ENCODE measurements at regions not wholly inside any gene's neighbourhood (a gene's known extent, or its start where the extent isn't known, plus 50 kb on each side); places are given as distances from the start of the nearest gene placed in this dataset.

DNA sequence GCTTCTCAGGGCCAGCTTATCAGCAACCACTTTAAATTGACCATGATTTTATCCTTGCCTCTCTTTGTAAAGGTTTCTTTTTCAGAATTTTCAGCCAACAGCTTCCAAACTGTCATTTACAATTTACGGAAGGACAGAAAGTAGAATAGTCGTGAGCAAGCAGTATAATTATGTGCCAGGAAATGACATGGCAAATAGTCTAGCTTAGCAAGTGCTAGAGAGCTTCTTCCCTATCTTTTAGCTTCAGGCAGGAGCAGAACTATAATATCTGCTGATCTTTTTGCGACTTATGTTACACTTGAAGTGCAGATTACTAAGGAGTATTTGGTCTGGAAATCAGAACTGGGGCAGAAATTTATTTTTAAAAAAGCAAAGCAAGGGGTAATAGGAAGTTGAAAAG is 123.0 kb upstream of the AP1S2 start:
- no peak for DNase-seq

DNA sequence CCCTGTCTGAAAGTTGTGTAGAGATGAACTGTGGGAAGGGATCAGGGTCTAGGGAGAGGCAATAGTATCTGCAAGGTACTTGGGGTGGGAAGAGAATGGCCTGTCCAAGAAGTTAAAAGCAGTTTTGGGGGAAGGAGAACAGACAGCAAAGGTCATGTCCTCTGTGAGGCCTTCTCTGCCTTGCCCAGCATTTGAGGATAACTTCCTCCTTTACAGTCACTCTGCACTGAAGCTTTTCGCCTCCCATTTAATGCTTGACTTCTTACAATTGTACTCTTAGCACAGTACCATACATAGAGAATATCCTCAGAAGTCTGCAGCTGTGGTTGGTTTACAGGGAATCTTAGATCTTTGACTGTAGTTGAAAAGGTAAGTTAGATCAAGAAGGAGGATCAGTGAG is 121.8 kb upstream of the AP1S2 start:
- no peak for DNase-seq

DNA sequence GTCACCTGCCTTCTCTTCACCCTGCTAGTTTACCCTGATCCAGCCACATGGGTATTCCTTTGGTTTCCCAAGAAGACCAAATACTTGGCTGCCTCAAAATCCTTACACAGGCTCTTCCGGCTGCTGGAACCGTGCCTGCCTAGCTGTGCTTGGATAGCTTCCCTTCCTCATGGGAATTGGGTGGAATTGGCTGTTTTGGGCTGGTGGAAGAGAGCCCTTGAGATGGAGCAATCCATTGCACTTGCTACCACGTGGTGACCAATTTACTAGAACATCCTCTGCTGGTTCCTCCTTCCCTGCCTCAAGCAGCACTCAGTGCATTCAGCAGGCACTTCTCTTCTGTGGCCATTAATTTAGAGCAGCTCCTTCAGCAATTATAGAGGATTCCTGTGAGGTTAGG is 119.3 kb upstream of the AP1S2 start:
- DNase-seq = no peak

DNA sequence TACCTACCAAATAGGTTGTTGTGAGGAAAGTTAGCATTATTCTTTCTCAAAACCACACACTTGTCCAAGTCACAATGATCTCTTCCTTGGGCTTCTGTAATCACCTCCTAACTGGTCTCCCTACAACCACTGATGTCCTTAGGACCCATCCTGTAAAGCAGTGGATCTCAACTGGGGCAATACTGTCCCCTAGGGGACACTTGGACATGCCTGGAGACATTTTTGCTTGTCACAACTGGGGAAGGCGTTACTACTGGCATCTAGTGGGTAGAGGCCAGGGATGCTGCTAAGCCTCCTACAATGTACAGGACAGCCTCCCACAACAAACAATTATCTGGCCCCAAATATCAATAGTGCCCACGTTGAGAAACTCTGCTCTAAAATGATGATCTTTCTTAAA is 118.7 kb upstream of the AP1S2 start:
- DNase-seq = no peak

DNA sequence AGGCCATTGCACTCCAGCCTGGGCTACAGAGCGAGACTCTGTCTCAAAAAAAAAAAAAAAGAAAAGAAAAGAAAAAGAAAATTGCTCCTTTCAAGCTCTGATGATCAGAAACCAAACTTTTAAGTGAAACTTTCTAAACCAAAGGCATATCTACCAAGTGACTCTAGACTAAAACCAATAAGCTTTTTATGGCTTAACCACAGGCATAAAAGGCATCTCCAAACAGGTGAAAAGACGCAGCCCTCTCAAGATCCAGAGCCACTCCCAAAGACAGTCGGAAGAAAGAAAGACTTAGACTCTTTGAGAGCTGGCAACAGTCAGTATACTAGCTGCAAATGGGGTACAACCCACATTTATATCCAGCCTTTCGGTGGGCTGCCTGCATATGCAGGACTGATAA is 117.1 kb upstream of the AP1S2 start:
- no peak for DNase-seq

DNA sequence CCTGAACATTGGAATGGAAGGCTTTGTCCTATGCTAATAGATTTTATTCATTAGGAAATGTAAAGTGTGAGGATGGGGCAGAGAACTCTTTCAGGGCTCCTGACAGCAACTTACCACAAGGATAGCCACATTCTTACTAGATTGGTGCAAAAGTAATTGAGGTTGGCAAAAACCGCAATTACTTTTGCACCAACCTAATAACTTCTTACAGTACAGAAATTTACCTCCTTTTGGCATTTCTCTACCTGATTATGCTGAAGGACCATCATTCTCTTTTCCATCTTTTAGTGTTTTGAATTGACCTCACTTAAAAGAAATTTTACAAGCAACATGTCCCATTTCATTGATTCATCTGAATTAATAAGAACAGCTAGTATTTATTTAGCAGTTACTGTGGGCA is 109.2 kb upstream of the AP1S2 start:
- DNase-seq = no peak

DNA sequence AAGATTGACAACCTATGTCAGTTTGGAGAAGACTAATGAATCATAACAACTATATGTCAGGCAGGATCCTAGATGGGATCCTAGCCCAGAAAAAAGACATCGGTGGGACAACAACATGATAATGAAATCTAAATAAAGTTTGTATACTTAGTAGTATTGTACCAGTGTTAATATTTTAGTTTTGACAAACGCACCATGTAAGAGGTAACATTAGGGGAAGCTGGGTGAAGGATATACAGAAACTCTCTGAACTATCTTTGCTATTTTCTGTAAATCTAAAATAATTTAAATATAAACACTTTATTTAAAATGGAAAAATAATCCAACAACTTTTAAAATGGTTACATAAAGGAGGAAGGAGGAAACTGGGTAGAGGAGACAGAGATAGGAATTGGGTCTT is 105.6 kb upstream of the AP1S2 start:
- no peak for DNase-seq

DNA sequence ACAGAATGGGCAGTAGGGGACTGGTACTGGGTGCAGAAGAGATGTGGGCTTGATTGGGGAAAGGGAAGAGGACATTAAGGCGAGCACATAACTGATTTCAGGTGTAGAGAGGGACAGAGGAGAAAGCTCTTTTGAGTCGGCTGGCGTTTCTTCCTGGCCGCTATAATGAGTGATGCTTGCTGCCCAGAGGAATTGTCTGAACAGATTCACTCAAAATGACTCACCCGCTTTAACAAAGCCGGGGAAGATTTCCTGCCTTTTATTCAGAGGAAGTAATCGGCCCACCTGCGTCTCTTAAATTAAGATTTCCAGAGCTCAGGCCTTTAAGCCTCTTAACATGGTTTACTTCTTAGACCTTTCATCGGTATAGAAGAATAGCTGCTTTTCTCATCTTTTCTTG is 102.1 kb upstream of the AP1S2 start:
- no peak for DNase-seq

DNA sequence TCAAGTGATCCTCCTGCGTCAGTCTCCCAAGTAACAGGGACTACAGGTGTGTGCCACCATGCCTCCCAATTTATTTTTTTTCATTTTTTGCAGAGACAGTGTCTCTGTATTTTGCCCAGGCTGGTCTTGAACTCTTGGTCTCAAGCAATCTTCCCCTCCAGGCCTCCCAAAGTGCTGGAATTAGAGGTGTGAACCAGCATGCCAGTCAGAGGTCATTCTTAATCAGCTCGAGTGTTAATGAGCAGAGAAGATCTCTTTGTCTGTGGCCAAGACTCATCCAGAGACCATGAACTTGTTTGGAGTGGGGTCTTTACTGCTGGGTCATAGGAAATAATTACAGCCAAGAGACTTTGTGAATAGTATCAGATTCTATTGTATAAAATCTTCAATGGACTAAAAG is 99.2 kb upstream of the AP1S2 start:
- DNase-seq = no peak

DNA sequence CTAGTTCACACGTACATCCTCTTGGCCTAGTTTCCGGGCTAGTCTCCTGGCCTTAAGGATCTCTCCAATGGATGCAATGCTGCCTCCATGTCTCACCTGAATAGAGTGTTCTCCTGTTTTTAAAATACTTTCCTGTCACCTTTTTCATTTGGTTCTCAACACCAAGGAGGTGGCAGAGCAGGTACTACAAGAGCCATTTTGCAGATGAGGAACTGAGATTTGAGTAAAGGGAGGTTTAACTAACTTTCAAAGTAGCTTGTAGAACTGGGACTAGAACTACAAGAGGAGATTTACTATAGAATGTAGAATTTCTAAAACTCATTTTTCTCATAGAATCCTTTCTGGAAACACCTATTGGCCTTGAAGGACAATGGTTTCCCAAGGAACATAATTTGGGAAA is 97.6 kb upstream of the AP1S2 start:
- no peak for DNase-seq

DNA sequence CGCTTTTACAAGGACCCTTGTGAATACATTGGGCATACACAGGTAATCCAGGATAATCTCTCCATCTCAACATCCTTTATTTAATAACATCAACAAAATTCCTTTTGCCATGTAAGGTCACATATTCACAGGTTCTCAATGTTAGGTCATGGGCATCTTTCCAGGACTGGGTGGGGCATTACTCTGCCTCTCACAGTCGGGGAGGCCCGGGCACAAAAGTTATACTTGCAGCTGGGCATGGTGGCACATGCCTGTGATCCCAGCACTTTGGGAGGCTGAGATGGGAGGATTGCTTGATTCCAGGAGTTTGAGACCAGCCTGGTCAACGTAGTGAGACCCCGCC is 93.7 kb upstream of the AP1S2 start:
- DNase-seq = no peak

DNA sequence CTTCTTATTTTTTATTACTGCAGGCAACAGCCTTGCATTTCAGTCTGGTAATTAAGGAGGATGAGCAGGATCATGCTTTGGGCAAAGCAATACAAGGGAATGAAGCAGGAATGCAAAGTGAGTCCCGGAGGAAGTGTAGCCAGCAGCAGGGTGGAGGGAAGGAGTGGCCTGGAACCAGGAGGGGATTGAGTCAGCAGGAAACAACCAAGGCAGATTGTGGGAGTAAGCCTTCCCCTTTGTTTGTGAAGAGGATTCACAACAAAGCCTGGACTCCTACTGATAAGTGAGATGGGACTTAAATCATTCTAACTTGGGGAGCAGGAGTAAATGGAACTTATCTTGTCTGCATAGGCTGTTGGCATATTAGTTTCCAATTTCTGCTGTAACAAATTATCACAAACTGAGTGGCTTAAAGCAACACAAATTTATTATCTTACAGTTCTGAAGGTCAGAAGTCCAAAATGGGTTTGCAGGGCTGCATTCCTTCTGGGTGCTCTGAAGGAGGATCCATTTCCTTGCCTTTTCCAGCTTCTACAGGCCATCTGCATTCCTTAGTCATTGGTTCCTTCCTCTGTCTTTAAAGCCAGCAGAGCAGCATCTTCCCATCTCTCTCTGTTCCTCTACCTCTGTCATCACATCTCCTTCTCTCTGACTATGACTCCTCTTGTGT is 93.2 kb upstream of the AP1S2 start:
- DNase-seq = no peak

DNA sequence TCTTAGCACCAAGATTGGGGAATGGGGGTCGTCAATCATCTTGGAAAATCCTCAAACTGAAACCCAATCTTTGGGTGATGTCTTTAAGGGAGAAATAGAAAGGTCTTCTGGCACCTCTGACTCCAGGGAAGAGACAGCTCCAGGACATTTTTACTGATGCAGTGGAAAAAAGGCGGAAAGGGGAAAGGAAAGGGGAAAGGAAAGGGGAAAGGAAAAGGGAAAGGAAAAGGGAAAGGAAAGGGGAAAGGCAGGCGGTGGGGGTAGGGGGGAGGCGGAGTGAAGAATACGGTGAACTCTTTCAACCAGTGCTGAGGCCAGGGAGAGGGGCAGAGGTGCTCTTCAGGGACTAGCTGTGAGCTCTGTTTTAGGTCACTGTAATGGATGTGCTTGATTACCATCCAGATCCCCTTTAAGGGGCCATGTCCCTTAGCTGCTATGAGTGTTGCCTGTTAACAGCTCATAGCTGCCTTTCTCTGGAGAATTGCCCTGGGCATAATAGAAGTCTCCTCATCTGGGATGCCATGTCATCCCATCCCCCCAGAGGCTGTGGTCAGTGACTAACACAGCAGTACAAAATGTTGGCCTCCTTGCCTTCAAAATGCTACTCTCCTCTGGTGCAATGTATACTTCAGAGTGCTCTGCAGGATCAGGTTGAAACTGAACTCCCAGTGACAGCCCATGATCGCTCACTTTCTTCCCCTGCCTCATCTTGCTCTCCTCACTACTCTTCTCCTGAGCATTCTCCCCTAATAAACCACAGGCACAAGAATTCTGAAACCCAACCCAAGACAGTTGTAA is 92.4 kb upstream of the AP1S2 start:
- DNase-seq = no peak

DNA sequence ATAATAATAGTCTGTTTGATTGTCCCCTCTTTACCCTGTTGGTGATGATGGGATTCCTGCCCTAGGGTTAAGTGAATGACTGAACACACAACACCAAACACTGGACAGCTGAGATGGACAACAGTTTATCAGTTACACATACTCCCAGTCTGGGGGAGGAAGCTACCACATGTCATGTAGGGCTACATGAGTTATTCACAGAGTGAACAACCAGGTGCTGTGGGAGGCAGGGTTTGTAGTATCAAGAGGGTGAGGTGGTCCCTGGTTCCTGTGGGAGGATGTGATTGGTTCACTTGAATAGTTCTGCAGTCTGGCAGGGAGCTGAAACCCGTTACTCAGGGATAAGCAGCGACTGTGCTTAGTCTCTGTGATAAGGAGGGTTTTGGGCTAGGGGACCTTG is 88.8 kb upstream of the AP1S2 start:
- DNase-seq = no peak

DNA sequence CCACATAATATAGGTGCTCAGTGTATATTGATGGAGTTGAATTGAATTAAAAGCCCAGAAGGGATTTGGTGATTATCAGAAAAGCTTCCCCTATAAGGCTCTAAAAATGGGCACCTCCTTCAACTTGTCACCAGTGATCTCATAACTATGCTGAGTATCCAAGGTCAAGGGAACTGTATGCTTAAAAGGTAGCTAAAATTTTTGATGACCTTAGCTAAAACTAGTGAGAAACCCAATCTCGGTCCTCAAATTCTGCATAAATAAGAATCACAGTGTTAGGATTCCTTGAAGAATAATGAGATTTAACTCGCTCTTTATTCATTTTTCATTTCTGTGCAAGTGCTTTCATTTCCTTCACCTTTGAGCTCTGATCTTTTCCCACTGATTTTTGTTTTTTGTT is 87.7 kb upstream of the AP1S2 start:
- no peak for DNase-seq

DNA sequence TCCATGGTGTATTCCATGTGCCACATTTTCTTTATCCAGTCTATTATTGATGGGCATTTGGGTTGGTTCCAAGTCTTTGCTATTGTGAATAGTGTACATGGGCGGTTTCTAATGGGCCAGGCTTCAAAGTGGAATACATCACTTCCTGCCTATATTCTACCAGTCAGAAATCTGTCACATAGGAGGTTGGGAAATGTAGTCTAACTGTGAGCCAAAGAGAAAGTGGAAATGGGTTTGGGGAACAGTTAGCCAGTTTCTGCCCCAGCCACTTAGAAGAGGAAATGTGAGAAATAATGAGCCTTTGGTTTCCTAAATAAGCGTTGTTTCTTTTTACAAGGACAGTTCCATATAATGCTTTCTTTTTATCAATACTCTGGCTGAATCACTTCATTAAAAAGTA is 85.1 kb upstream of the AP1S2 start:
- DNase-seq = no peak

DNA sequence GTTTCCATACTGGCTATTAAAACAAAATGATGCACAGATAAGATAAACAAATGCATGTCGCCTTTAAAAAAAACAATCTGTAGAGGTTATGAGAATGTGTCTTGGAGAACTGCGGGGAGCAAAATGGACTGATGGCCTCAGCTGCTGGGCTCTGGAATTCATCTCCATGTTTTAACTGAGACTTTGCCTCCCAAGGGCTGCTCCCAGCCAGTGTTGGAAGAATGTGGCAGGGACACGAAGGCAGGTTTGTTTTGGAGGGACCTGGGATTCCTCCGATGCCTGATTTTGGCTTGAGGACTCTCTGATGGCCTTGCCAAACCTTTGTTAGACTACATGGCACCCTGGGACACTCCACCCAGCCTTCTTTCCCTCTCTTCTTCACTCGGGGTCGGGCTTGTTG is 83.5 kb upstream of the AP1S2 start:
- DNase-seq = no peak

DNA sequence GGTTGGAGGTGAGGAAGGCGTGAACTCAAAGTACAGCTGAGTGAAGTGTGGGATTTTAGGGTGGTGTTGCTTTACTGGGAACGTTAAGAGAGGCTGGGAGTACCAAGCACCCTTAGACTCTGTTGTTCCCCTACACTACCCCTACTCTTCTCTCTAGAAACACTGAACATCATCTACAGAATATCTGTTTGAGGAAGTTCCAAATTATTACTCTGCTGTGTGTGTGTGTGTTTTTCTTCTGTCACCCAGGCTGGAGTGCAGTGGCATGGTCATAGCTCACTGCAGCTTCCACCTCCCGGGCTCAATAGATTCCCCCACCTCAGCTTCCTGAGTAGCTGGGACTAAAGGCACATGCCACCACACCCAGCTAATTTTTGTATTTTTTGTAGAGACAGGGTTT is 76.7 kb upstream of the AP1S2 start:
- no peak for DNase-seq

DNA sequence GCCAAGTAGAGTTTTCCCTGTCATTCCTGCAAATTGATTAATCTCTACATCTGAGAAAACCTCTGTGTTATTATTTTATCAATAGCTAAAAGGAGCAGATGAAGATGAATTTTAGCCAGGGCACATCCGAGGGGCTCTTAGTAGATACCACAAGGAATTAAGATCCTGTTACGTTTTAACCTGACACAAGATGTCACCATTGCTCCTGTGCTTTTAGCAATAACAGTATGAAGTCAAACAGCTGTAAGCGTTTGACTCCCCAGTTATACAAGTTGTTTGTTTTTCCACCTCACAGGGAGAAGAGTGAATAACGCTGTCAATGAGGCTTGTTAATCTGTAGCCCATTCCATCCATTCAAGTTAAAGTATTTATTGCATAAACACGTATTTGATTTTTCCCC is 76.0 kb upstream of the AP1S2 start:
- peak; percentile 20 for DNase-seq

DNA sequence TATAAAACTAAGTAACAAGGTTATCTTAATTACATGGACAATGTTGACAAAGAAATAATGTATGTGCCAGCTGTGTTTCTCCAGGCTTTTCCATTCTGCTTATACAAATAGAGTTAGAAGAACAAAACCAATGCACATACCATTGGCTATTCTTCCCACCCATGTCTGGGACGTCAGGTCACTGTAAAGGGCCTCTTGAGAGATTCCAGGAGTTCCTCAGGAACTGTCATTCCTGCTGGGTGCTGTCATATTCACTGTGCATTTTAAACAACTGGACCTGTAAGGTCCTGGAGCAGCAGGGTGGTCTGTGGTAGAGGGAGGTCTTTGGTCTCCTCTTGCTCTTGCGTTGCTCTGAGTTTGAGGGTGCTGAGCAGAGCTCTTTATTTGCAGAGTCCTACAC is 74.6 kb upstream of the AP1S2 start:
- DNase-seq = no peak

DNA sequence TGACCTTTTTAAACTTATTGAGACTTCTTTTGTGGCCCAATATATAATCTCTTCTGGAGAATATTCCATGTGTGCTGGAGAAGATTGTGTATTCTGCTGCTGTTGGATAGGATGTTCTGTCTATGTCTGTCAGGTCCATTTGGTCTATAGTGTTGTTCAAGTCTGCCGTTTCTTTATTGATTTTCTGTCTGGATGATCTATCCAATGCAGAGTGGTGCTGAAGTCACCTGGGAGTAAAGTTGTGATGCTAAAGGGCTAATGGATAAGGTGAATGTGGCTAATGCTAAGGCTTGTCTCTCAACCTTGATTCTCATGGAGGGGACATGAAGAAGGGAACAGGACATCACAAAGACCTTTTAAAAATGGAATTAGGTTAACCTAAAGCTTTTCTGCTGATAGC is 72.0 kb upstream of the AP1S2 start:
- DNase-seq = no peak

DNA sequence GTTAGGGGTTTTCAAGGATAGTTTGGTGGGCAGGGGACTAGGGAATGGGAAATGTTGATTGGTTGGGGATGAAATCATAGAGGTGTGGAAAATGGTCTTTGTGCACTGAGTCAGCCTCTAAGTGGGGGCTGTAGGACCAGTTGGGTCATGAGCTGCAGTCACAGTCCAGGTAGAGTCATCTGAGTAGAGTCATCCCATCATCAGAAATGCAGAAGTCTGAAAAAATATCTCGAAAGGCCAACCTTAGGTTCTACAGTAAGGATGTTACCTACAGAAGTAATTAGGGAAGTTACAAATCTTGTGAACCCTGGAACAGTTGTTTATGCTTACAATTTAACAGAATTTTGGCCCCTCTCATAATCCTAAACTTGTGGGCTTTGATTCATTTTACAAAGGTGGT is 63.4 kb upstream of the AP1S2 start:
- no peak for DNase-seq

DNA sequence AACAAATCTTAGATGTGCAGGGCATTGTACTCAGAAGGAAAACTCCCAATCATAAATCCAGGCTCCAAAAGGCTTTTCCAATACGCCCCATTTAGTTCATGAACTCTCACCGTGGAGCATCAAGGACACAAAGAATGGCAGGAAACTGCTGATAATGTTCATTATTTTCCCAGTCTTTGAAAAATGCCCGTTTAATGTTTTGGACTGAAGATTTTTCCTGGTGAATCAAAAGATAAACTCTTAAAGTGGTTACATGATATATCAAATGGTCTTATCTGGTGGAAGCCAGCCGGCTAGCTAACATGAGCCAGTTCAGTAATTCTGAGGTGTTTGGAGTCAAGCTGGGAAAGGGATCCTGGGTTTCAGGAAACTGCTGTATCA is 62.1 kb upstream of the AP1S2 start:
- DNase-seq = no peak

DNA sequence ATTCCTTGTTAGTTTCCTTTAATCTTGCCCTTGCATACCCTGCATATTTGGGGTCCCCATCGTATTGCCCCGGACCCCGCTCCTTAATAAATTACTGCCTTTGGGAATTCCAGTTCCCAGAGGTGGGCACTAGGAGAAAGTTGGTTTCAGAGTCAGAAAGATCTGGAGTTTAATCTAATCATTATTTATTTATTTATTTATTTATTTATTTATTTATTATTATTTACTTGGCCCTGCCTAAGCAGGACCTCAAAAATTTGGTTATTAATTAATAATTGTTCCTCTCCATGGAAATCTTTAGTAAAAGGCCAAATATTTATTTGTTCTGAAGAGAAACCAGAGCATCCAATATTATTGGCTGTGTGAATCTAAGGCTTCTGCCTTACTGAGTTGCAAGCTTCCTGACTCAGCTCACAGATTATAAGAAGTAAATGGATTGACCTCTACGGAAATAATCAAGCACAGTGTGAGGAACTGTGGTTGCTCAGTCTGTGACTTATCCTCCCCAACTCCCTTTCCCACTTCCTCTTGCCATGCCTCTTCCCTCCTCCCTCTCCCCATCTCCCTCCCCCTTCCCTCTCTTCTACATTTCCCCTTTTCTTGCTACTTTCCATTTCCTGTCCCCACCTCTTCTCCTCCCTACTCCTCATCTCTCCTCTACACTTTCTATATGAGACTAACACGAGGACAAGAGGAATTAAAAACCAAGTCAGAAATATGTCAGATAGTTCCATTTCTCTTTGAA is 61.5 kb upstream of the AP1S2 start:
- no peak for DNase-seq

DNA sequence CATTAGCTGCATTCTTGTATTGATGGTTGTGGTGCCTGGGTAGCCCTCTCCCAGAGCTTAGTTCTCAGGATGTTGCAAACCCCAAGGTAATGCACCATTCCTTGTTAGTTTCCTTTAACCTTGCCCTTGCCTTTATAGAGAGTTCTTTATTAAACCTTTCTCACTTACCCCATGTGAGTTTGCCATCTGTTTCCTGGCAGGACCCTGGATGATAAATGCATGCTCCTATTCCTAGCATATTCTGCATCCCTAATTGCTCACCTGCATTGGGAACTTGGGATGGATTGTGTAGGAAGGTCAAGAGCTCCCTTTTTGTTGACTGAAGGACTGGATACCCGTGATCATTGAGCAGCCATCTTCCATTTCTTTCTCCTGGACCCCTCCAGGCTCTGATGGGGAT is 59.9 kb upstream of the AP1S2 start:
- no peak for DNase-seq
